H1 (cell line): ENCODE measurements at regions not wholly inside any gene's neighbourhood (a gene's known extent, or its start where the extent isn't known, plus 50 kb on each side); places are given as distances from the start of the nearest gene placed in this dataset.

Experiments used
- BRCA1 ChIP-seq: IDR thresholded peaks from 2 replicates; pipeline ENCODE4 v1.6.1; 2012; ENCODE audit warnings: low read depth, low read length, improper control_type of control experiment
- CBX8 ChIP-seq: fragments of 300-800, 300-1000 bp; sonication (generic); IDR thresholded peaks from 2 replicates; pipeline ENCODE4 v1.7.1; 2016; ENCODE audit warnings: low read depth, low read length, borderline replicate concordance
- NRF1 ChIP-seq: IDR thresholded peaks from 2 replicates; pipeline ENCODE4 v1.6.1; 2011; ENCODE audit warnings: mild to moderate bottlenecking, low read depth, low read length, improper control_type of control experiment
- POU5F1 ChIP-seq: IDR thresholded peaks from 2 replicates; pipeline ENCODE4 v1.6.1; 2011; ENCODE audit warnings: low read depth, mild to moderate bottlenecking, low read length, moderate library complexity
- RNF2 ChIP-seq: fragments of 200-900, 300-1000 bp; sonication (generic); IDR thresholded peaks from 2 replicates; pipeline ENCODE4 v1.7.1; 2016; ENCODE audit warnings: borderline replicate concordance, low read depth, mild to moderate bottlenecking, antibody characterized with exemption, low read length; ENCODE audit not compliant: poor library complexity, severe bottlenecking; ENCODE audit errors: missing control alignments
- SIN3A ChIP-seq, 2 experiments: IDR thresholded peaks in 1 of 2; conservative IDR thresholded peaks in 1 of 2; 2 replicates each; pipeline ENCODE4 v1.6.1; 2011 to 2012; ENCODE audit warnings: low read length in 2 of 2, improper control_type of control experiment in 1 of 2, low read depth in 1 of 2, mild to moderate bottlenecking in 1 of 2
- SIX5 ChIP-seq: IDR thresholded peaks from 2 replicates; pipeline ENCODE4 v1.6.1; 2011; ENCODE audit warnings: mild to moderate bottlenecking, low read depth, low read length
- TEAD4 ChIP-seq: IDR thresholded peaks from 2 replicates; pipeline ENCODE4 v1.6.1; 2012; ENCODE audit warnings: low read depth, low read length, inconsistent platforms, mixed read lengths
- TF ChIP-seq, protein P1 (sequence below): IDR thresholded peaks from 2 replicates; pipeline ENCODE4 v1.6.1; 2011; ENCODE audit warnings: low read depth, mild to moderate bottlenecking, low read length; ENCODE audit not compliant: insufficient read depth

DNA sequence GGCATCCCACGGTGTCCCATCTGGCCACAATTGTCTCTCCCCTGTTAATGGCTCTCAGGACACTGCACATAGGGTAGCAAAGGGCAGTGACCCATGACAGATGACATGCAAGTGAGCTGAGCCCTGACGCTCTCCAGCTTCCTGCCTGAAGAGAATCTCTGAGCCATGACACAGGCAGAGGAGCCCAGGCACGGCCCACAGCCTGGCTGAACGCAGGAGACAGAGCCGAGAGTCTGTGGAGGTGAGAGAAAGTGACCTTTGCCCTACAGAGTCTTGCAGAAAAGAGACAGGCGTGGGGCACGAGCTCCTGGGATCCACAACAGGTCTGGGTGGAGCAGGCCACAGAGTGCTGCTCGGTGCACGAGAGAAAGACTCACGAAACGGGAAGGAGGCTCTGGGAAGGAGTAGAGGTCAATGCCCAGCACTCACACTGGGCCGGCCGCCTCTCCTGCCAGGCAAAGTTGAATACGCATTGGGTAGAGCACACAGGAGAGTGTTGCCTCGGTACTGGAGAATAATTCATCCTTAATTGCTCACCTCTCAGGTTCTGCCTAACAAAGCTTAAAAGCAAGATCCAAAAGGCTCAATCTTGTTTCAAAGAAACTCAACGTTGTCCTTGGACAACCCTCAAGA, 90.3 kb downstream of the MRPL36 start (continued):
- TF ChIP-seq POU5F1 (no peak), SIX5 (no peak), BRCA1 (no peak), CBX8 (no peak), SIN3A (conservative IDR thresholded peaks at IDR 0.05 in 1 of 2, IDR thresholded peaks at IDR 0.05 in 1 of 2; ENCODE audit: low read depth in 1 of 2, low read length in 2 of 2) (no peak), TEAD4 (no peak), NRF1 (no peak), RNF2 (no peak)
- TF ChIP-seq, protein P1, sequence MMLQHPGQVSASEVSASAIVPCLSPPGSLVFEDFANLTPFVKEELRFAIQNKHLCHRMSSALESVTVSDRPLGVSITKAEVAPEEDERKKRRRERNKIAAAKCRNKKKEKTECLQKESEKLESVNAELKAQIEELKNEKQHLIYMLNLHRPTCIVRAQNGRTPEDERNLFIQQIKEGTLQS, result no peak
